Activated CD4-positive, alpha-beta T cell treated with anti-CD3 and anti-CD28 coated beads, Interleukin-2, Interleukin-4, amounts not matched to agents 100 ng/mL and 50 ng/mL, durations not matched to agents 16 hours and 8 hours (primary cell): ENCODE measurements at regions not wholly inside any gene's neighbourhood (a gene's known extent, or its start where the extent isn't known, plus 50 kb on each side); places are given as distances from the start of the nearest gene placed in this dataset.

Source experiments
- DNase-seq: peaks from one replicate; pipeline ENCODE4 v3.0.0-alpha.2; 2020; ENCODE audit warnings: low spot score

DNA sequence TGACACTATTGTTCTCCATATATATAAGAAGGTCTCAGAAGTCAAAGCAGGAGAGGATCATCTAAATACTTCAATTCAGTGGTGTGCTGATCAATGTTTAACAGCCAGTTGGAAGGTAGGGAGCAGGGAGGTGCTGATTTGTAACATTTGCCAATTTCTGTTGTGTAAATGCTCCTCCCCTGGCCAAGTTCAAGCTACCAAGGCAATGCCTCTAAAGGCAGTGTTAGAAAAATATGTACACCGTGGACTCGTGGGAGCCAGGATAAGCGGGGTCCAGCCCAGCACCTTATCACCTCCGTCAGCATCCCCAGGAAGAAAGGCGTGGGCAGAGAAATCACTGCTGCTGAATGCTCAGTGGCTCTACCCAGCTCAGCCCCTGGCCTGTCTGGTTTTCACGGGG is 75.3 kb upstream of the COX10 start:
- no peak for DNase-seq

GRCh38 chr17:13995856-13996271 is 73.4 kb upstream of the COX10 start:
- DNase-seq = no peak

DNA sequence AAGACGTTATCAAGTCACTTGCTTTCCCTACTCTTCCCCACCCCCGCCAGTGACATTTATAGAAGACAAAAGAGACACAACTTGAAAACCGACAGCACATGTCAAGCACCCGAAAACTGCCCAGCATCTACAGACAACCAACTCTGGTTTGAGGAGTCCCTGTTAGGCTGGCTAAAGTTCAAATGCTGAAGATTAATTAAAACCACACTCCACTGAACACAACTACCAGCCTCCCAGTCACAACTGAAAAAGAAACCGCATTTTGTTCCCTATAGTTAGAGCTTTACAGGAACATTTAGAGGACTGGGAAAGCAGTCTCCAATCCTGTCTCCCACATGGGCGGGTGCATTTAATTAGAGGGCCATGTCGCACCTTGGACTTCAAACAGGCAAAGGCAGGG is 73.0 kb upstream of the COX10 start:
- no peak for DNase-seq

DNA sequence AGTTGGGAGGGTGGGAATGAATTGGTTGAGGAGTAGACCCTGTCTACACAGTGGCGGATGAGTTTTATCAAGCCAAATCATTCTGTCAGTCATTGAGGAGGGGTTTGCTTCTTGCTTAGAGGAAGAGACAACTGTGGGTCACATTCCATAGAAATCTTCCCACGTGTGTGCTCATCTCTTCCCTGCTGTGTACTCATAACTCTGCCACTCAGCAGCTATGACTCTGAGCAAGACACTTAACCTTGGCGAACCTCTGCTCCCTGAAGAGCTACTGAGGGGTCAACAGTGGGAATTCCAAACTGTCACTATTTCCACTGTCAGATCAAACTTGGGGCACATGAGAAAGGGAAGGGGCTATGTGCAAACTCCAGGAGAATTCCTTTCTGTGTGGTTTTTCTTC is 72.6 kb upstream of the COX10 start:
- no peak for DNase-seq

- no peak for DNase-seq
Observed at GRCh38 chr17:14004927-14005620, 64.2 kb upstream of the COX10 start.

- DNase-seq = no peak
Observed at GRCh38 chr17:14006249-14006942, 62.9 kb upstream of the COX10 start.

GRCh38 chr17:14007951-14008350 is 61.4 kb upstream of the COX10 start:
- DNase-seq = no peak

- DNase-seq = no peak
Observed at GRCh38 chr17:14011036-14011692, 58.1 kb upstream of the COX10 start.

DNA sequence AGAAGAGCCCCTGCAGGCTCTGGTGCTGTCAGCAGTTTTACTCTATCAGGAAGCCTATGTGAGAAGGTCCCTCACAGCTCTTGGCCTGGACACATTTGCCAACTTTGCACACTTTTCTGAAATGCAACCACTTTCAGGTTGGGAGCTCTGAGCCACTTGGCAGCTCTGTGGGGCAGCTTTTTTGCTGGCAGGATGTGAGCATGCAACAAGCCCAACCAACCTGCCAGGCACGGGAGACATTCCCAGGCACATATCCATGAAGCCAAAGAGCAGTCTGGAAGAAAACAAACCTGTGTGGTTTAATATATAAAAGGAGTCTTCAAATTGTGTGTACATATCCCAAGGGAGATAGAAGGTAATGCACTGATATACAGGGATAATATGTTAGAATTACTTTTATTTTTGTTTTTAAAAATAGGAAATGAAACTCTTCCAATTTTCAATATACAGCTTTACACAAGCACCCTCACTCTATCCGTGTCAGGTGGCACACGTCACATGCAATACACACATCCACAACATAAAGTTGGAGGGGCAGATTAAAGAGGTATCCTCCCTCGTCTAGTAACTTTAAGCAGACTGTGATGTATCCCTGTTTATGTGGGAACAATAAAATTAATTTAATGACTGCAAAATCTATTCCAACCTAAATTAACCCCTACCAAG is 57.4 kb upstream of the COX10 start:
- no peak for DNase-seq

DNA sequence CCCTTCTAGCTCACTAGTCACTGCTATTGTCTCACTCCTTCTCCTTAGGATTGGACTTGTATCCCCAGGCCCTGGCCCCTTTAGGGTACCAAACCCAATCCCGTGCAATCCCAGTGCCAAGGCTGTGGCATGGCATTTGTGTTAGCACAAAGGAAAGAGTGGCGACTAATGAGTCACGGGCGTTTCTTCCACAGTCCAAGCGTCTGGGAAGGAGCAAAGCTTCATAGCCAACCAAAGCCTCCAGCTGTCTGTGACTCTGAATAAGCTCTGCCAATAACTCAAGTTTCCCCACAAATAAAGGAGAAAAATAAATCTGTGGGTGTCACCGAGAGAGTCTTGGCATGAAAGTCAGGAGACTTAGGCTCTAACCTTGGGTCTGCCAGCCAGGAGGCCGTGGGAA is 54.6 kb upstream of the COX10 start:
- no peak for DNase-seq

- DNase-seq = no peak
Observed at GRCh38 chr17:14015271-14015670, 54.0 kb upstream of the COX10 start.

- DNase-seq = no peak
Observed at GRCh38 chr17:14016858-14017257, 52.4 kb upstream of the COX10 start.

- peak; percentile 11 for DNase-seq
Observed at GRCh38 chr17:14019186-14019956, 49.9 kb upstream of the COX10 start.
